Fibroblast of the conjunctiva (primary cell): ENCODE measurements at regions not wholly inside any gene's neighbourhood (a gene's known extent, or its start where the extent isn't known, plus 50 kb on each side); places are given as distances from the start of the nearest gene placed in this dataset.

Source experiments
- DNase-seq: peaks from one replicate; pipeline ENCODE4 v3.0.0-alpha.2; 2010; ENCODE audit warnings: low read depth

DNA sequence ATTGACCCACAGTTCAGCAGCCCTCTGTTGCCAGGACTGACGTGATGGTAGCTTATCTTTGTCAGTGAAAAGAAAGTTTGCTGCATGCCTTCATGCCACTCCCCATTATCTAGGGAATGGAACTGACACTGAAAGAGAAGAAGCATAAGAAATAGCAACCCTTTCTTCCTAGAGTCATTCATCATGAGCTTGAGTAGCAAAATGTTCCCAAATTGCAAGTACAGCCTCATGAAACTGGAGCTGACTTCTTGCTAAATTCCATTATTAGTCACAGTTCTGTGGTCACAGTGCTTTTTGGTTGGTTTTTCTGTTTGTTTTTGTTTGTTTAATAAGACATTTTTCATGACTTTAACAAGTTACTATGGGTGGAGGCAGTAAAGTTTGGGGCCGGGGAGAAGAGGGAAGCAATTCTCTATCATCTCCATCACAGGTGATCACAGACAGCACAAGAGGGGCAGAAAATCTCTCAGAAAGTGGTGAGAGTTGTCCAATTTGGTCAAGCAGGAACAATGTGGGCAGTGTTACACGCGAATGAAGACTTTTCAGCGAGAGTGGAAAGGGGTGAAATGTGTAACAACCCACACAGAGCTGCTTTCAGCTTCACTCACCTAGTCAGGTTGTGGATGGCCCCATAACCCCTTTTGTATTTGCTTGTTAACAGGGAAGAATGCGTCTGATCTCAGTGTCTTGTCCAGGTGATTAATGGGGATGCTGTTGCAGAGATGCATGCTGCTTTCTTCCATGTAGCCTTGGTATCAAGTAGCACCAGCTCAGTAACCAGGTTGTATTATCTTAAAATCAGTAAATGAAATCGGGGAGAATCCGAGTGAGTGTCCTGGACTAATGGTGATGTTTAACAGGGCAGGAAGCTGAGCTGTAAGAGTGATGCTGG, 440.4 kb downstream of the DMRT2 start:
- no peak for DNase-seq

DNA sequence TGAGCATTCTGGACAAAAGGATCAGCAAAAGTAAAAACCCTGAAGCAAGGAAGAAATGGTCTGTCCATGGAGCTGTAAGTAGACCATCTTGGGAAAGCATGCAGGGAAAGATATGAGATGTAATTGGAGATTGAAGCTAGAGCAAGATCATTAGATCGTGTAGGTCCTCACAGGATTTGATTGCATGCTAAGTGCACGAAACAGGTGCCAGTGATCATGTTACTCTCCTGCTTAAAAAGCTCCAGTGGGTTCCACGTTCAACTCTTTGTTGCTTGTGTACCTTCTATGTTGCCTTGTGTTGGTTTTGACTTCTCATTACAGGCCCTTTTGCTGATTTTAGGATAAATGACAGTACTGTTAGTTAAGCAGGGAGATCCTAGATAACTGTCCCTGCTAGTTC, 442.0 kb downstream of the DMRT2 start:
- no peak for DNase-seq

DNA sequence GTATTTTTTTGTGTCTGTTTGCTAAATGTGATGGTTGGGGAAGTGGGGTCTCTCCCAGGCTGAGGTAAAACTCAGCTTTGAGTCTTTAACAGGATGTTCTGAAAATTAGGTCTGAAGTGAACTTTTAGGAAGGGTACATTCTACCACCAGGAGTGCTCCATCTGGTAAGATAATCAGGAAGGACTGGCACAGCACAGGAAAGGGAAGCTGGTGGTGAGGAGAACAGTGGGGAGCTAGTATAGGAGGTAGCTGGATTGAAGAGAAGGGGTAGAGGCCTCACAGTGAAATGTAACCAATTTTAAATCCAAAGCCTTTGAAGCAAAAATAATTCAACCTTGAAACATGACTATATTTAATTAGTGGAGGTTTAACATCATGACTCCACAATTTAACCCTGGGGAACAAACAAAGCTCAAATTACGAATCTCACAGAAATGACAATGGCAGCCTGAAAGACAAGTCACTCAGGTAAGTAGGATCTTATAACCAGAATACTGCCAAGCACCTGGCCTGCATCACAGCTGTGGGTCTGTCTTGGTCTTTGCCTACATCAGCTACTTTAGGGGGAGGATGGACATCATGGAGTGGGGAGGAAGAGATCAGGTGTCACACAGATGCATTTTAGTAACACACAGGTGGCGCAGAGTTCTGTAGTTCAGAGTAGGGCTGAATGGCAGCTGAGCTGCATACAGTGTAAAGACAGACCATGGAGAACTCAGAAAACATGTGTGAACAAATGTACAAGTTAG, 445.3 kb downstream of the DMRT2 start:
- DNase-seq: no peak

DNA sequence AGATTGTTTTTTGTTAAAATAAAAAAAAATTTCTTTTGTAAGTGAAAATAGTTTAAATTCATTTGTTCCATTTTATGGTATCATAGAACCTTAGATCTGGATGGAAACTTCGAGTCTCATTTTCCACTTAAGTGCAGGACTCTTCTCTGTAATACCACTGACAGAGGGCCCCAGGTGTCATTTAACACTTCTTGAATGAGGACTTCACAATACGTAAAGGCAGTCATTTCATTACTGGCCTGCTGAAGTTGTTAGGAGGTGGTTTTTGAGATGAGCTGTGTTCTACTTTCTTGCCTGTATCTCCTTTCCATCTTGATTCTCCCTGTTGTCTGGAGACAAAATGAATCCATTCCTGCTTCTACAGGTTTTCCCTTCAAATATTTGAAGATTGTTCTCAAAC, 455.3 kb downstream of the DMRT2 start:
- DNase-seq: no peak

DNA sequence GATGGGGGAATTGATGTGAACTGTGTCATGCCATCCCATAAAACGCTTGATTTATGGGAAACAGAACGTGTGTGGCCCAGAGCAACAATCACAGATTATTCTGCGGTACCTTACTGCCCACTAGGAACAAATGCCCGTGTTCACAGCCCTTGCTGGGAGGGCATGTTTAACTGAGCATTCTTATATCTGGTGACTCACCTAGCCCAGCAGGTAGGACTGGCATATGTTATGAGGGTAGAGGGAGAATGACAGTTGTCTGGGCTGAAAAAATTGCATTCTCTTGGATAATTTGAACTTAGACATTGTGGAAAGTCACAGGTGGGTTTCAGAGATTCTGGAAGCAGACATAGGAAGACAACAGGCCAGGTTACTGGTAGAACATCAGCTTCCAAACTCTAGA, 460.6 kb downstream of the DMRT2 start:
- no peak for DNase-seq

DNA sequence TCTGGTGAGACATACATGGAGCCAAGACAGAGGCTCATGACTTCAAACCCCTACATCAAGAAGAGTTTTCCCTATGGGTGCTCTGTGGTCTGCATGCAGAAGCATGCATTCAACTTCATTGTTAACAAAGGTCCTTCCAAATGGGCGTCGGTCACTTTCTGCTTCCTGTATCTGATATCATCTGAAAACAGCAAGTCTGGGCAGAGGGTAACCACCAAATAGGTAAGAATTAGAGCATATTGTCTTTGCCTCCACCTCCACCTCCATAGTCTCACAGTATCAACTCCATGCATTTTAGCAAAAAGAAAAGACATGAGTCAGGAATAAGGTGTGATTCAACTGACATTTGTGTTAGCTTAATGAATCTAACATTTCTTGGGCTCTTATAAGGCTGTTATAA, 462.9 kb downstream of the DMRT2 start:
- DNase-seq: no peak

DNA sequence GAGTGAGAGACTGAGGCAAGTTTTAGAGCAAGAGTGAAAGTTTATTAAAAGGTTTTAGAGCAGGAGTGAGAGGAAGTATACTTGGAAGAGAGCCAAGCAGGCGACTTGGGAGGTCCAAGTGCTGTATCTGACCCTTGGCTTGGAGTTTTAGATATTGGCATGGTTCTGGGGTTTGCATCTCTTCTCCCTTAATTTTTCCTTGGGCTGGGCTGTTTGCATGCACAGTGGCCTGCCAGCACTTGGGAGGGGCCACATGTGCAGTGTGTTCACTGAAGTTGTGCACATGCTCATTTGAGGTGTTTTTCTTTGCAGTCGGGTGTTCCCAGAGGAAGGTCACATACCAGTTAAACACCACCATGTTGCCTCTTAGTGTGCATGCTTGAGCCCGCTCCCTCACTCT, 464.1 kb downstream of the DMRT2 start:
- DNase-seq: no peak

DNA sequence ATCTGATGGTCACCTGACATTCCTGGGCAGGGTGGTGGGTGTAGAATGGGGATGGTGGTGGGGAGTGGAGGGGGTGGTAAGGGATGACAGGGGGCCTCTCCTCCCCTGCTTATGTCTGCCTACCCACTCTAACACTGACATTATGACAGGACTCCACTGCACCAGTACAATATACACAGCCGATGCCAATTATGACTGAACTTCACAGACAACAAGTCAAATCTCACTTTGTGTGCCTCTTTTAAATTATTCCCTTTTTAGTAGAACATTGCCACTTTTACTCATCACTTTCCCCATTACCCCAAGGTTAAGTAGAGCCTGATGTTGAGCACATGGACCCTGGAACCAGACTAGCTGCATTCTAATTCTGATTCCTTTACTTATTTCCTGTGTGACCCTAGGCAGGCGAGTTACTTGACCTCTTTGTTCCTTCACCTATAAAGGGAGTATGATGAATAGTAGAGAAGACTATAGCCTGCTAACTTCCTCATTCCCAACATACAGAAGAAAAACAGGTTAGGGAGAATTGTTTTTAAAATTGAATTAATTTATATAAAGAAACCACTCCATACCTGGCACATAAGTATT, 464.7 kb downstream of the DMRT2 start:
- DNase-seq: no peak

DNA sequence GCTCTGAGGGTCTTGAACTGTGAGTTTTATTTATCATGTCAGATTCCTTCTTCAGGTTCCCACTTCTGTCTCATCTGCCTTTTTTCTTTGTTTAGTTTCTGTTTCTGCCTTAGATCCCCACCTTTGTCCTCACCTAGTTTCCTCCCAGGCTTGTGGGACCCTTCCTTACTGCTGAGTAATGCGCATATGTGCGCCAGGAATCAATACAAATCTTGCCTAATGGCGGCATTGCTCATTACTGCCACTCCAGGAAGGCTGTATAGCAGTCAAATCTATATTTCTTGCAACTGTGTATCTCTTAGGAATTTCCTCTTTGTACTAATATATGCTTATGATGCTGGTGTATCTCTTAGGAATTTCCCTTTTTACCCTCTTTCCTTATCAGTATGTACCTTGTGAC, 465.4 kb downstream of the DMRT2 start:
- DNase-seq: no peak

DNA sequence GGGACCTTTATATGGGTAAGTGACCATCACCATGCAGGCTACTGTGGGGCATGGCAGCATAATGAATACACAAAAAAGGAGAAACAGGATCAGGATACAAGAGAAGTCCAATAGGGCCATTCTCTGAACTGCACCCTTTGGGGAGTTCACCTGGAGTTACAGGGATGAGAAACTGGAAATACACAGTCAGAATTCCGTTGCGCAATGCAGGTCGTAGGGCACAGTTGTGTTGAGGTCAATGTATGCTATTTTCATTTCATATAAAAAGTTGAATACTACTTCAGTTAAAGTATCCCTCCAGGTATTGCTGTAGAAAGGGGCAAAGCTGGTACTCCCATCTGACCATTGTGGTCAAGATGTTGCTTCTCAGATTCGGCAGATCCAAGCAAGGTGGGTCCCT, 471.4 kb downstream of the DMRT2 start:
- no peak for DNase-seq

DNA sequence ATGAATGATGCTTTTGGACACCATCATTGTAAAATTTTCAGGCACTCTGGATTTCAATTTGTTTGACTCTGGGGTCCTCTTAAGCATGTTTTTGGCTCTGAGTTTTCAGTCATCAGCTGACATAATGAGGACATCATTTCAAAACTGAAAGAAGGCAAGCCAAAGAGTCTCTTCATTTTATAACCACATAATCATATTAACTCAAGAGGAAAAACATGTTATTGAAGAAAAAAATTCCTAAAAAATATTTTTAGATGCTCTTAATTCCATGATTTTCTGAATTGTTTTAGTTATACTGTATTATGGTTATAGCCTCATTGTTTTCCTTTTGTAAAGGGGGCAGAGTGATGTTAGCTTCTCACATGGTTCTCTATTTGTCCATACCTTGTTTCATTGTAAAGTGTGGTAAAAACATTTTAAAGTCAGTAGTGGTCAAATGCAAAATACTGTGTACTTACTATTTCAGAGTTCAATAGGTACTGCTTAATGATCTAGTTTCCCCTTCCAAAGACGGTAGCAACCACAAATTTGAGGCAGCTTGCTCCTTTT, 472.1 kb downstream of the DMRT2 start:
- no peak for DNase-seq

DNA sequence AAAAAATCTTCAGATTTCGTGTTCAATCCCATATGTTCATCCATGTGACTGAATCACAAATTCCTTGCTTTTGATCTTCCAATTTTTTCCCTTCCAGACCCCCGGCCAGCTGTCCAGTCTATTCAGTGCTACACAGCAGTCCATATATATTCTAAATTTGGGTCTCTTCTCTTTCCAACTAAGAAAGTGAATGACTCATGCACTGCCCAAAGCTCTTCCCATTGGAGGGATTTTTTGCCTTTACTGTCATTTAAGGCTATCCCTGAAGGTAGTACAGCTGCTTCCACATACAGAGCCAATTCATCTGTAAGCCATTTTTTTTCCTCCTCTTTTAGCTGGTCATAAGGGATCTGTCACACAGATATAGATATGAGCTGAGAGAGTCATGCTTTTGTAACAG, 478.3 kb downstream of the DMRT2 start:
- DNase-seq: no peak

DNA sequence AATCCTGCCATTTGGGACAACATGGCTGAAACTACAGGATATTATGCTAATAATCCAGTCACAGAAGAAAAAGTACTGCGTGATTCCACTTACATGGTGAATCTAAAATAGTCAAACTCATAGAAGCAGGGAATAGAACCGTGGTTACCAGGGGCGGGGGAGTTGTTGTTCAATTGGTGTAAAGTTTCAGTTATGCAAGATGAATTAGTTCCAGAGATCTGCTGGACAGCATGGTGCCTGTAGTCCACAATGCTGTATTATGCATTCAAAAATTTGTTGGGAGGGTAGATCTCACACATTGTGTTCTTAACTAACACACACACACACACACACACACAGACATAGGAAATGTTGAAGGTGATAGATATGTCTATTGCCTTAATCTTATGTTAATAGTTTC, 480.5 kb downstream of the DMRT2 start:
- no peak for DNase-seq

DNA sequence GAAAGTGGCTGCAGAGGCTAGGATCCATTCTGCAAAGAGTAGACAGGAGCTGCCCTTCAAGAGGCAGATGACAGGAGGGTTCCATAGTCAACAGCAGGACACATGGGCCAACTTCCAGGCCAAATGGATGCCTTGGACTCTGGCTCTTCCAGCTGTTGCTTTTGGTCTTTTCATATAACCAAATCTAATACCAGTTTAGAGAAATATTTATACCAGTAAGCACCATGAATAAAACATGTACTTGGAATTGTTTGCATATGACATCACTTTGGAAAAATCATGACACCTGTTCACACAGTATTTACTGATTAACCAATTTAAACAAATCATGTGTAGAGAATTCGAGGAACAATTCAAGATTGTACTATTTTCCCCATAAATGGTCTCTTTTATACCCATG, 481.3 kb downstream of the DMRT2 start:
- no peak for DNase-seq

DNA sequence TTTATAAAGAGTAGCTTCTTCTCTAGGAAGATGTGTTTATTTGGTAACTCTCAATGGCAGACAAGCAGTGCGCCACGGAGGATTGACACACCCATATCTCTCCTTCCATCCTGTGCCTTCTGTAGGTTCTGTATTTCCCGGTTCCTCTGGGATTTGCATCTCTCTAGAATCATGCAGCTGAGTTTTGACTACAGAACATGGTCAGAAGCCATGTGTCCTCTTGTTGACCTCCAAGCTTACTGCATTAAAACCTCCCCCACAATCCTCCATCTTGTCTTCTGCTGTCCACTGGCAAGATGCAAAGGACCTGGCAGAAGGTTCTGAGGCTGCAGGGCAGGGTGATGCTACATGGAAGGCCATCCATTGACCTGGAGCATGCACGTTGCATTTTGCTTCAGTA, 482.0 kb downstream of the DMRT2 start:
- no peak for DNase-seq

DNA sequence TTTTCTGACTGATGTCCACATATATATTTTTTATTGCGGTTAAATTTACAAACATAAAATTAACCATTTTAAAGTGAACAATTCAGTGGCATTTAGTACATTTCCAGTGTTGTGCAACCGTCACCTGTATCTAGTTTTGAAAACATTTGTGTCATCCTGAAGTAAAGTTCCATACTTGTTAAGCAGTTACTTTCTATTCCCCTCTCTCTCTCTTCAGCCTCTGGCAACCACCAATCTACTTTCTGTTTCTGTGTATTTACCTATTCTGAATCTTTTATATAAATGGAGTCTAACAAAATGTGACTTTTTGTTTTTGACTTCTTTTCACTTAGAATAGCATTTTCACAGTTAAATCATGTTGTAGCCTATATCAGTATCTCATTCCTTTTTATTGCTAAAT, 480.1 kb upstream of the SMARCA2 start:
- no peak for DNase-seq

DNA sequence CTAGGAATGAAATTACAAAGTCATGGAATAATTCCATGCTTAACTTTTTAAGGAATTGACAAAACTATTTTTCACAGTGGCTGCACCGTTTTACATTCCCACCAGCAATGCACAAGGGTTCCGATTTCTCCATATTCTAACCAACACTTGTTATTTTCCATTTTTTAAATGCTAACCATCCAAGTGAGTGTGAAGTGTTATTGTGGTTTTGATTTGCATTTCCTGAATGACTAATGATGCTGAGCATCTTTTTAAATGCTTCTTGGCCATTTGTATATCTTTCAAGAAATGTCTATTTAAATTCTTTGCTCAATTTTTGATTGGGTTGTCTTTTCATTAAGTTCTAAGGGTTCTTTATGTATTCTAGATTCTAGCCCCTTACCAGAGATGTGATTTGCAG, 479.5 kb upstream of the SMARCA2 start:
- no peak for DNase-seq

DNA sequence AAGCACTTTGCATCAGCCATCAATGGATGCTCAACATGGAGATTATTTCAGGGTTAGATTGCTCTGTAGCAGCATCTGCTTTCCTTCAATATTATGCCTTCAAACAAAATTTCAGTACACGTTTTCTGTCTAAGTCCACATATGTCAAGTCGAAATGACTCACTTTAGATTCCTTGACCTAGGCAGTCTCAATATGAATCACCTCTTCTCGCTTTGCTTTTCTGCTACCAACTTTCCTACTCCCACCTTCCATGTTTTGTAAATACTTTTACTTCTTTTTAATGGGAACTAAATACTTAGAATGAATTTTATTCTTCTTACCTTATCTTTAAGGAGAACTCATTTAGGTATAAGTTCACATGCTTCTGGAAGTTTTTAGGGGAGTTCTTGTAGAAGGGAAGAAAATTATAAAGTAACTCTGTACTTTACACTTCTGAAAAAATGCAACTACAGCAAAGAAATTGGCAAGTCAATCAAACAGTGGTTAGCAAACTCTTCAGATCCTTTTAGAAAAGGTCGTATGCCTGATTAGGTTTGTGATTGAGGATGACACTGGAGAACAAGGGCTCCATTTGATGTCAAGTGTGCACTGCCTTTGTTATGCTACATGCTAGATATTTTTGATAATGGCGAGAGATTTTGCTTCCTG, 478.5 kb upstream of the SMARCA2 start:
- DNase-seq: no peak

DNA sequence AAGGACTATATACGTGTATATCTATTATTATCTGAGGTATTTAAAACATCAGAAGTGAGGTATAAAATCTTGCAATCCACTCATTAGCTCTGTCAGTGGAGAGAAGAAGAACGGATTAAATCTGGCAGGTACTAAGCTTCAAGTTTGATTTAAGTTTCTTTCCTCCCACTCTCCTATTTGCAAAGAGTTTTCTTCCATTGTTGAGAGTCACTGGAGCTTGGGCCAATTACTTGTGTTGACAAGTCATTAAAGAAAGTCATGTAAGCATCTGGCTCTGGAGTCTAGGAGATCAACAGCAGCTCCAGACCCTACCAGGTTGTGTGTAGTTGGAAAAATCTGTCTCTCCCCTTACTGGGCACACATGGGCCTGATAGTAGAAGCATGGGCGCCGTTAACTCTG, 476.8 kb upstream of the SMARCA2 start:
- DNase-seq: no peak

DNA sequence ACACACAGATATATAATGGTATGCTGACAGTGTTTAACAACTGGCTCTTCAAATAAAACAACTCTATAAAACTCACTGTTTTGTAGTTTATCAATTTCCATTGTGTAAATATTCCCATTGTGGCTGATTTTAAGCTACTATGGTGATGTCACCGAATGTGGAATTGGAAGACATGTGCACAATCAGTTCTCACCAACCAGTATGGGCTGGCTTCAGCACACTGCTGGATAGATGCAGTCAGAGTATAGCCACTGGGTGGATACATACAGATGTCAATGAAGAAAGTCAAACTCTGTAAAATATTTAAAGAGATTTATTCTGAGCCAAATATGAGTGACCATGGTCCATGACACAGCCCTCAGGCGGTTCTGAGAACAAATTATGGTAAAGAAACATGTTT, 475.9 kb upstream of the SMARCA2 start:
- no peak for DNase-seq

DNA sequence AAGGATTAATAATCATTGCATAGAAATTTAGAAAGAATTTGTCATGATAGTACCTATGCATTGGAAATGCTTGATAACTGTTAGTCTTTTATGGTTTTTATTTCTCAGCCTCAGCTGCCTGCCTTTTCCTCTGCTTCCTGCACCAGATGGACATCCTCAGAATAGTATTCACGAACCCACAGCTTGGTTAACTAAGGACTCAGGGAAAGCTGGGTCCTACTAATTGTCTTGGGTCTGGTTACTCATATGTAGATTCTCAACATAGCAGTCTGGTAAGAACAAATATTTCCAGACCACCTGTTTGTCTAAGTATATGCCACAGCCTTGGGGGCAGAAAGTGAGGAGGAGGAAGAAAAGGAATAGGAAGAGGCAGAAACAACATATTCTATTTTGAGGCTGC, 464.5 kb upstream of the SMARCA2 start:
- DNase-seq: no peak
